IMR-90 (cell line): ENCODE measurements at regions not wholly inside any gene's neighbourhood (a gene's known extent, or its start where the extent isn't known, plus 50 kb on each side); places are given as distances from the start of the nearest gene placed in this dataset.

ENCODE experiments used
- ATAC-seq: fragments of 200-7000 bp; cut with Tn5 transposase; 2 replicates; pipeline ENCODE4 v1.9.1; 2020; ENCODE audit warnings: low read depth, mild to moderate bottlenecking, moderate library complexity
- BruUV-seq: library from RNA; stranded (reverse); fragments of 400-500 nt; replicated peaks from 2 replicates; lab custom pipeline; 2021; lab: Mats Ljungman, UMichigan
- CTCF ChIA-PET: fragments of 300-600 bp; formaldehyde crosslinking; extraction: SDS; loops from one replicate; lab custom pipeline; 2021; ENCODE audit warnings: antibody characterized with exemption; lab: Yijun Ruan, JAX
- POLR2A ChIA-PET: fragments of 300-600 bp; sonication (Branson Sonifier 250); formaldehyde crosslinking; loops from one replicate; lab custom pipeline; 2022; ENCODE audit warnings: antibody characterized with exemption; ENCODE audit not compliant: unreplicated experiment; lab: Charles Lee
- DNase-seq: peaks from one replicate; pipeline ENCODE4 v3.0.0; 2013
- H2AFZ ChIP-seq: replicated peaks from 2 replicates; pipeline ENCODE3; 2013; ENCODE audit warnings: low read length, mild to moderate bottlenecking; ENCODE audit not compliant: poor library complexity
- H2AK5ac ChIP-seq: 2 replicates; pipeline ENCODE4 v1.6.1; 2013; ENCODE audit warnings: low read depth, low read length, inconsistent platforms
- H2AK9ac ChIP-seq: replicated peaks from 2 replicates; pipeline ENCODE3; 2013; ENCODE audit warnings: mild to moderate bottlenecking, low read depth, low read length, moderate library complexity; ENCODE audit not compliant: poor library complexity
- H2BK120ac ChIP-seq: 2 replicates; pipeline ENCODE4 v1.6.1; 2013; ENCODE audit warnings: low read depth, low read length, inconsistent platforms
- H2BK15ac ChIP-seq: 3 replicates; pipeline ENCODE4 v1.6.1; 2013; ENCODE audit warnings: low read depth, low read length, inconsistent platforms
- H2BK20ac ChIP-seq: 2 replicates; pipeline ENCODE4 v1.6.1; 2013; ENCODE audit warnings: low read depth, mild to moderate bottlenecking, inconsistent platforms, low read length, moderate library complexity
- H2BK5ac ChIP-seq: 2 replicates; pipeline ENCODE4 v1.6.1; 2013; ENCODE audit warnings: mild to moderate bottlenecking, low read depth, low read length, inconsistent platforms; ENCODE audit not compliant: poor library complexity, severe bottlenecking
- H3K14ac ChIP-seq: replicated peaks from 2 replicates; pipeline ENCODE4 v1.6.1; 2013; ENCODE audit warnings: low read depth, low read length, inconsistent platforms
- H3K18ac ChIP-seq: 2 replicates; pipeline ENCODE4 v1.6.1; 2013; ENCODE audit warnings: low read depth, low read length, control low read depth
- H3K23ac ChIP-seq: 2 replicates; pipeline ENCODE4 v1.6.1; 2013; ENCODE audit warnings: low read depth, low read length, inconsistent platforms
- H3K27ac ChIP-seq: 2 replicates; pipeline ENCODE4 v1.5.1; 2013; ENCODE audit warnings: mild to moderate bottlenecking, control low read depth, low read length; ENCODE audit not compliant: insufficient read depth
- H3K27me3 ChIP-seq: 2 replicates; pipeline ENCODE4 v1.6.1; 2013; ENCODE audit warnings: low read length; ENCODE audit not compliant: control insufficient read depth, insufficient read depth
- H3K36me3 ChIP-seq: 2 replicates; pipeline ENCODE4 v1.6.1; 2013; ENCODE audit warnings: low read length, mixed read lengths; ENCODE audit not compliant: control insufficient read depth, insufficient read depth
- H3K4ac ChIP-seq: 2 replicates; pipeline ENCODE4 v1.6.1; 2013; ENCODE audit warnings: low read depth, low read length, inconsistent platforms
- H3K4me1 ChIP-seq: 2 replicates; pipeline ENCODE4 v1.6.1; 2013; ENCODE audit warnings: low read length, mixed read lengths; ENCODE audit not compliant: control insufficient read depth, insufficient read depth
- H3K4me2 ChIP-seq: 2 replicates; pipeline ENCODE4 v1.6.1; 2013; ENCODE audit warnings: low read depth, mild to moderate bottlenecking, control low read depth, low read length, moderate library complexity
- H3K4me3 ChIP-seq: 2 replicates; pipeline ENCODE4 v1.5.1; 2013; ENCODE audit warnings: low read depth, mild to moderate bottlenecking, control low read depth, low read length, moderate library complexity; ENCODE audit not compliant: insufficient read depth
- H3K56ac ChIP-seq: 2 replicates; pipeline ENCODE4 v1.6.1; 2013; ENCODE audit warnings: low read length, inconsistent platforms; ENCODE audit not compliant: insufficient read depth; ENCODE audit errors: extremely low read depth
- H3K79me1 ChIP-seq, 2 experiments: 2 replicates each; pipeline ENCODE4 v1.6.1; 2013; ENCODE audit warnings: low read length in 2 of 2, inconsistent platforms in 1 of 2, low read depth in 1 of 2
- H3K9ac ChIP-seq: 2 replicates; pipeline ENCODE4 v1.6.1; 2013; ENCODE audit warnings: low read depth, low read length, control low read depth
- H3K9me1 ChIP-seq: 2 replicates; pipeline ENCODE4 v1.6.1; 2013; ENCODE audit warnings: low read length, inconsistent platforms; ENCODE audit not compliant: insufficient read depth
- H3K9me3 ChIP-seq: 2 replicates; pipeline ENCODE4 v1.6.1; 2013; ENCODE audit warnings: low read length; ENCODE audit not compliant: control insufficient read depth, insufficient read depth
- H4K20me1 ChIP-seq: 2 replicates; pipeline ENCODE4 v1.6.1; 2013; ENCODE audit warnings: low read length, inconsistent platforms; ENCODE audit not compliant: insufficient read depth
- H4K5ac ChIP-seq: 2 replicates; pipeline ENCODE4 v1.6.1; 2013; ENCODE audit warnings: mild to moderate bottlenecking, low read depth, low read length, control low read depth
- H4K8ac ChIP-seq, 2 experiments: 2 replicates each; pipeline ENCODE4 v1.6.1; 2013; ENCODE audit warnings: low read depth in 2 of 2, low read length in 2 of 2, control low read depth in 1 of 2, inconsistent platforms in 1 of 2
- H4K91ac ChIP-seq: 2 replicates; pipeline ENCODE4 v1.6.1; 2013; ENCODE audit warnings: low read depth, low read length, inconsistent platforms; ENCODE audit not compliant: insufficient read depth
- CEBPB ChIP-seq: IDR thresholded peaks from 2 replicates; pipeline ENCODE4 v1.6.1; 2012; ENCODE audit warnings: low read depth, low read length, improper control_type of control experiment
- MAFK ChIP-seq: IDR thresholded peaks from 2 replicates; pipeline ENCODE4 v1.6.1; 2012; ENCODE audit warnings: low read depth, low read length, improper control_type of control experiment
- dilution Hi-C: fragments of 300-500 bp; cut with HindIII; formaldehyde crosslinking; loops from one replicate; pipeline ENCODE4 v1.14.3; 2018; ENCODE audit warnings: low sequenced_read_pairs; ENCODE audit not compliant: unreplicated experiment
- in situ Hi-C: fragments of 300-500 bp; cut with MboI; formaldehyde crosslinking; loops from 3 replicates; pipeline ENCODE4 v1.14.3; 2019; ENCODE audit warnings: low sequenced_read_pairs, inconsistent platforms, mixed read lengths
- intact Hi-C: fragments of 100-400 bp; cut with micrococcal nuclease; formaldehyde crosslinking; loops from 2 replicates; pipeline ENCODE4 v1.10.0; 2022

GRCh38 chr15:37695719-37696118, 238.7 kb upstream of the TMCO5A start:
- no peak overlapping the region for H3K56ac ChIP-seq
- H4K5ac ChIP-seq, result no peak overlapping the region
- H2BK120ac ChIP-seq, result no peak overlapping the region
- H3K4me3 ChIP-seq, result no peak overlapping the region
- no peaks in the 10 kb centered on the region for H3K4me1 ChIP-seq
- H2BK20ac ChIP-seq, result no peak overlapping the region
- no peaks in the 10 kb centered on the region for H3K36me3 ChIP-seq
- H3K9me1 ChIP-seq, result no peaks in the 10 kb centered on the region
- POLR2A ChIA-PET, result no interaction called here
- ATAC-seq, result peak; percentile 64; the same call in 1 of the 2 replicates
- no peaks in the 10 kb centered on the region; the same call in 1 of the 2 replicates for H3K27me3 ChIP-seq
- no peak overlapping the region for H4K8ac ChIP-seq
- no peak overlapping the region for H2AK9ac ChIP-seq
- H3K18ac ChIP-seq, result no peak overlapping the region
- CTCF ChIA-PET, result no interaction called here
- H2AFZ ChIP-seq, result no peak overlapping the region
- H3K9ac ChIP-seq, result no peak overlapping the region
- no peak overlapping the region for H2BK15ac ChIP-seq
- H4K20me1 ChIP-seq, result no peaks in the 10 kb centered on the region
- no peak overlapping the region for H2BK5ac ChIP-seq
- no peaks in the 10 kb centered on the region for H3K79me1 ChIP-seq
- dilution Hi-C loops (no loop called here), intact Hi-C loops (no loop called here), in situ Hi-C loops (no loop called here)
- no peak overlapping the region for H3K27ac ChIP-seq
- no peak overlapping the region for H3K23ac ChIP-seq
- H4K91ac ChIP-seq, result no peak overlapping the region
- H3K9me3 ChIP-seq, result no peaks in the 10 kb centered on the region
- no peak overlapping the region; the same call in 1 of the 2 replicates for H3K4me2 ChIP-seq
- peak; percentile 35 for DNase-seq
- no peak overlapping the region for H3K4ac ChIP-seq
- no TSS peak for BruUV-seq
- H3K14ac ChIP-seq, result no peak overlapping the region
- TF ChIP-seq MAFK (peak; percentile 75), CEBPB (no peak)
- H2AK5ac ChIP-seq, result no peak overlapping the region
